PFSK-1 (cell line): ENCODE measurements at regions not wholly inside any gene's neighbourhood (a gene's known extent, or its start where the extent isn't known, plus 50 kb on each side); places are given as distances from the start of the nearest gene placed in this dataset.

ENCODE experiments used
- FOXP2 ChIP-seq: optimal IDR thresholded peaks from 2 replicates; pipeline ENCODE3; 2011; ENCODE audit warnings: borderline replicate concordance, control low read depth, inconsistent platforms; ENCODE audit not compliant: insufficient read depth; ENCODE audit errors: extremely low read length, extremely low read depth
- POLR2AphosphoS5 ChIP-seq: IDR thresholded peaks from 2 replicates; pipeline ENCODE4 v1.6.1; 2012; ENCODE audit warnings: low read depth, mild to moderate bottlenecking, control low read depth, low read length, moderate library complexity
- TAF1 ChIP-seq: IDR thresholded peaks from 2 replicates; pipeline ENCODE4 v1.6.1; 2012; ENCODE audit warnings: low read length, control low read depth, borderline replicate concordance; ENCODE audit not compliant: insufficient read depth
- TF ChIP-seq, protein P1 (sequence below), 2 experiments: IDR thresholded peaks; 2 replicates each; pipeline versions ENCODE4 v1.6.1 to v1.8.0; 2011 to 2012; ENCODE audit warnings: low read depth in 2 of 2, low read length in 2 of 2, control low read depth in 1 of 2, inconsistent platforms in 1 of 2, mild to moderate bottlenecking in 1 of 2, moderate library complexity in 1 of 2; ENCODE audit not compliant: insufficient read depth in 1 of 2

DNA sequence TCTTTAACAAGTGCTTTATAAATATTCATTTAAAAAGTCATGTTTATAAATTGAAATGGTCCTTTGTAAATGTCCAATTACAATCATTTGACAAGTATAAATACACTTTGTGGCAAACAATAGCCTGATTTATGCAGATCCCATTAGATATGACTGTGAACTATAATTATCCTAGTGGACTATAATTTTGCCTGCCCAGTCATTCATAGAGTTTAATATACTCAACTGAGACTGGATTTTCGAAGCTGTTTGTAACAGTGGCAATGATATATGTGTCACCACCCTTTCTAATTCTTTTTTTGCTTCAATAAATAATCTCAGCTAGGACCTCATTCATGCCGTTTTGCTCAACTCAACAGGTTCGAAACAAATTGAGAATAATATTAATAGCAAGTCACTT, 732.0 kb downstream of the PCDH18 start:
- no peak for TF ChIP-seq POLR2AphosphoS5
- TF ChIP-seq, protein P1, sequence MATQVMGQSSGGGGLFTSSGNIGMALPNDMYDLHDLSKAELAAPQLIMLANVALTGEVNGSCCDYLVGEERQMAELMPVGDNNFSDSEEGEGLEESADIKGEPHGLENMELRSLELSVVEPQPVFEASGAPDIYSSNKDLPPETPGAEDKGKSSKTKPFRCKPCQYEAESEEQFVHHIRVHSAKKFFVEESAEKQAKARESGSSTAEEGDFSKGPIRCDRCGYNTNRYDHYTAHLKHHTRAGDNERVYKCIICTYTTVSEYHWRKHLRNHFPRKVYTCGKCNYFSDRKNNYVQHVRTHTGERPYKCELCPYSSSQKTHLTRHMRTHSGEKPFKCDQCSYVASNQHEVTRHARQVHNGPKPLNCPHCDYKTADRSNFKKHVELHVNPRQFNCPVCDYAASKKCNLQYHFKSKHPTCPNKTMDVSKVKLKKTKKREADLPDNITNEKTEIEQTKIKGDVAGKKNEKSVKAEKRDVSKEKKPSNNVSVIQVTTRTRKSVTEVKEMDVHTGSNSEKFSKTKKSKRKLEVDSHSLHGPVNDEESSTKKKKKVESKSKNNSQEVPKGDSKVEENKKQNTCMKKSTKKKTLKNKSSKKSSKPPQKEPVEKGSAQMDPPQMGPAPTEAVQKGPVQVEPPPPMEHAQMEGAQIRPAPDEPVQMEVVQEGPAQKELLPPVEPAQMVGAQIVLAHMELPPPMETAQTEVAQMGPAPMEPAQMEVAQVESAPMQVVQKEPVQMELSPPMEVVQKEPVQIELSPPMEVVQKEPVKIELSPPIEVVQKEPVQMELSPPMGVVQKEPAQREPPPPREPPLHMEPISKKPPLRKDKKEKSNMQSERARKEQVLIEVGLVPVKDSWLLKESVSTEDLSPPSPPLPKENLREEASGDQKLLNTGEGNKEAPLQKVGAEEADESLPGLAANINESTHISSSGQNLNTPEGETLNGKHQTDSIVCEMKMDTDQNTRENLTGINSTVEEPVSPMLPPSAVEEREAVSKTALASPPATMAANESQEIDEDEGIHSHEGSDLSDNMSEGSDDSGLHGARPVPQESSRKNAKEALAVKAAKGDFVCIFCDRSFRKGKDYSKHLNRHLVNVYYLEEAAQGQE (IDR thresholded peaks at IDR 0.05; ENCODE audit: insufficient read depth in 1 of 2, low read depth in 2 of 2, low read length in 2 of 2): no peak
- TF ChIP-seq FOXP2: no peak
- TF ChIP-seq TAF1: no peak
